ENCODE measurements at regions not wholly inside any gene's neighbourhood (a gene's known extent, or its start where the extent isn't known, plus 50 kb on each side); places are given as distances from the start of the nearest gene placed in this dataset.

GRCh38 chr12:30396576-30396975 is 299.1 kb downstream of the IPO8 start:
- Histone ChIP-seq H3K36me3 (ENCODE audit: control insufficient read depth, insufficient read depth, low read length, severe bottlenecking) (no peaks in the 10 kb centered on the region), H3K9ac (ENCODE audit: low read length) (no peak overlapping the region), H3K9me3 (ENCODE audit: control insufficient read depth, low read length) (peaks cover 51% of the 10 kb centered on the region), H3K4me1 (ENCODE audit: control insufficient read depth, insufficient read depth, low read length) (no peaks in the 10 kb centered on the region), H3K27me3 (replicated peaks; ENCODE audit: control insufficient read depth, insufficient read depth, low read length) (no peaks in the 10 kb centered on the region), H3K4me3 (ENCODE audit: low read length) (no peak overlapping the region)
- no peak for DNase-seq (ENCODE audit: low read depth)

GRCh38 chr12:30395190-30395589 is 300.5 kb downstream of the IPO8 start:
- Histone ChIP-seq H3K9me3 (ENCODE audit: control insufficient read depth, low read length) (peaks cover 57% of the 10 kb centered on the region), H3K4me1 (ENCODE audit: control insufficient read depth, insufficient read depth, low read length) (no peaks in the 10 kb centered on the region), H3K9ac (ENCODE audit: low read length) (no peak overlapping the region), H3K36me3 (ENCODE audit: control insufficient read depth, insufficient read depth, low read length, severe bottlenecking) (no peaks in the 10 kb centered on the region), H3K4me3 (ENCODE audit: low read length) (no peak overlapping the region), H3K27me3 (replicated peaks; ENCODE audit: control insufficient read depth, insufficient read depth, low read length) (no peaks in the 10 kb centered on the region)
- no peak for DNase-seq (ENCODE audit: low read depth)

GRCh38 chr12:30391766-30392366 is 303.8 kb downstream of the IPO8 start:
- no peak for DNase-seq (ENCODE audit: low read depth)
- Histone ChIP-seq H3K36me3 (ENCODE audit: control insufficient read depth, insufficient read depth, low read length, severe bottlenecking) (no peaks in the 10 kb centered on the region), H3K9ac (ENCODE audit: low read length) (no peak overlapping the region), H3K4me3 (ENCODE audit: low read length) (no peak overlapping the region), H3K27me3 (replicated peaks; ENCODE audit: control insufficient read depth, insufficient read depth, low read length) (no peaks in the 10 kb centered on the region), H3K9me3 (ENCODE audit: control insufficient read depth, low read length) (peaks cover 45% of the 10 kb centered on the region), H3K4me1 (ENCODE audit: control insufficient read depth, insufficient read depth, low read length) (no peaks in the 10 kb centered on the region)

- Histone ChIP-seq H3K27me3 (replicated peaks; ENCODE audit: control insufficient read depth, insufficient read depth, low read length) (no peaks in the 10 kb centered on the region), H3K4me3 (ENCODE audit: low read length) (no peak overlapping the region), H3K9me3 (ENCODE audit: control insufficient read depth, low read length) (peaks cover 16% of the 10 kb centered on the region), H3K9ac (ENCODE audit: low read length) (no peak overlapping the region), H3K36me3 (ENCODE audit: control insufficient read depth, insufficient read depth, low read length, severe bottlenecking) (no peaks in the 10 kb centered on the region), H3K4me1 (ENCODE audit: control insufficient read depth, insufficient read depth, low read length) (no peaks in the 10 kb centered on the region)
- no peak for DNase-seq (ENCODE audit: low read depth)
Measured at GRCh38 chr12:30385706-30386105, 310.0 kb downstream of the IPO8 start.

- no peaks in the 10 kb centered on the region for H3K4me1 ChIP-seq (ENCODE audit: control insufficient read depth, insufficient read depth, low read length)
- DNase-seq (ENCODE audit: low read depth): no peak
- H3K27me3 ChIP-seq (replicated peaks; ENCODE audit: control insufficient read depth, insufficient read depth, low read length): no peaks in the 10 kb centered on the region
- no peak overlapping the region for H3K4me3 ChIP-seq (ENCODE audit: low read length)
- H3K9me3 ChIP-seq (ENCODE audit: control insufficient read depth, low read length): peaks cover 11% of the 10 kb centered on the region
- no peaks in the 10 kb centered on the region for H3K36me3 ChIP-seq (ENCODE audit: control insufficient read depth, insufficient read depth, low read length, severe bottlenecking)
- no peak overlapping the region for H3K9ac ChIP-seq (ENCODE audit: low read length)
Measured at GRCh38 chr12:30384976-30385375, 310.7 kb downstream of the IPO8 start.

- peaks cover 19% of the 10 kb centered on the region for H3K9me3 ChIP-seq (ENCODE audit: control insufficient read depth, low read length)
- DNase-seq (ENCODE audit: low read depth): no peak
- no peaks in the 10 kb centered on the region for H3K4me1 ChIP-seq (ENCODE audit: control insufficient read depth, insufficient read depth, low read length)
- H3K9ac ChIP-seq (ENCODE audit: low read length): no peak overlapping the region
- no peak overlapping the region for H3K4me3 ChIP-seq (ENCODE audit: low read length)
- no peaks in the 10 kb centered on the region for H3K27me3 ChIP-seq (replicated peaks; ENCODE audit: control insufficient read depth, insufficient read depth, low read length)
- no peaks in the 10 kb centered on the region for H3K36me3 ChIP-seq (ENCODE audit: control insufficient read depth, insufficient read depth, low read length, severe bottlenecking)
Measured at GRCh38 chr12:30378307-30378706, 317.4 kb downstream of the IPO8 start.

- Histone ChIP-seq H3K9ac (ENCODE audit: low read length) (no peak overlapping the region), H3K9me3 (ENCODE audit: control insufficient read depth, low read length) (peaks cover 14% of the 10 kb centered on the region), H3K4me1 (ENCODE audit: control insufficient read depth, insufficient read depth, low read length) (no peaks in the 10 kb centered on the region), H3K4me3 (ENCODE audit: low read length) (no peak overlapping the region), H3K27me3 (replicated peaks; ENCODE audit: control insufficient read depth, insufficient read depth, low read length) (no peaks in the 10 kb centered on the region), H3K36me3 (ENCODE audit: control insufficient read depth, insufficient read depth, low read length, severe bottlenecking) (no peaks in the 10 kb centered on the region)
- no peak for DNase-seq (ENCODE audit: low read depth)
Measured at GRCh38 chr12:30364822-30365221, 330.8 kb downstream of the IPO8 start.

GRCh38 chr12:30361145-30361544 is 334.5 kb downstream of the IPO8 start:
- peaks cover 7% of the 10 kb centered on the region for H3K4me1 ChIP-seq (ENCODE audit: control insufficient read depth, insufficient read depth, low read length)
- no peak for DNase-seq (ENCODE audit: low read depth)
- H3K4me3 ChIP-seq (ENCODE audit: low read length): no peak overlapping the region
- no peak overlapping the region for H3K9ac ChIP-seq (ENCODE audit: low read length)
- peaks cover 7% of the 10 kb centered on the region for H3K9me3 ChIP-seq (ENCODE audit: control insufficient read depth, low read length)
- H3K27me3 ChIP-seq (replicated peaks; ENCODE audit: control insufficient read depth, insufficient read depth, low read length): no peaks in the 10 kb centered on the region
- no peaks in the 10 kb centered on the region for H3K36me3 ChIP-seq (ENCODE audit: control insufficient read depth, insufficient read depth, low read length, severe bottlenecking)

- Histone ChIP-seq H3K9me3 (ENCODE audit: control insufficient read depth, low read length) (peaks cover 7% of the 10 kb centered on the region), H3K36me3 (ENCODE audit: control insufficient read depth, insufficient read depth, low read length, severe bottlenecking) (no peaks in the 10 kb centered on the region), H3K4me1 (ENCODE audit: control insufficient read depth, insufficient read depth, low read length) (peaks cover 7% of the 10 kb centered on the region), H3K9ac (ENCODE audit: low read length) (no peak overlapping the region), H3K27me3 (replicated peaks; ENCODE audit: control insufficient read depth, insufficient read depth, low read length) (no peaks in the 10 kb centered on the region), H3K4me3 (ENCODE audit: low read length) (no peak overlapping the region)
- DNase-seq (ENCODE audit: low read depth): no peak
Measured at GRCh38 chr12:30358671-30359070, 337.0 kb downstream of the IPO8 start.

GRCh38 chr12:30357766-30358490 is 337.7 kb downstream of the IPO8 start:
- H3K4me3 ChIP-seq (ENCODE audit: low read length): no peak overlapping the region
- DNase-seq (ENCODE audit: low read depth): no peak
- peaks cover 5% of the 10 kb centered on the region for H3K9me3 ChIP-seq (ENCODE audit: control insufficient read depth, low read length)
- H3K4me1 ChIP-seq (ENCODE audit: control insufficient read depth, insufficient read depth, low read length): peaks cover 7% of the 10 kb centered on the region
- no peaks in the 10 kb centered on the region for H3K27me3 ChIP-seq (replicated peaks; ENCODE audit: control insufficient read depth, insufficient read depth, low read length)
- H3K9ac ChIP-seq (ENCODE audit: low read length): no peak overlapping the region
- no peaks in the 10 kb centered on the region for H3K36me3 ChIP-seq (ENCODE audit: control insufficient read depth, insufficient read depth, low read length, severe bottlenecking)

GRCh38 chr12:30345744-30346471 is 349.8 kb downstream of the IPO8 start:
- H3K4me3 ChIP-seq (ENCODE audit: low read length): no peak overlapping the region
- no peaks in the 10 kb centered on the region for H3K27me3 ChIP-seq (replicated peaks; ENCODE audit: control insufficient read depth, insufficient read depth, low read length)
- no peak for DNase-seq (ENCODE audit: low read depth)
- H3K4me1 ChIP-seq (ENCODE audit: control insufficient read depth, insufficient read depth, low read length): no peaks in the 10 kb centered on the region
- H3K9me3 ChIP-seq (ENCODE audit: control insufficient read depth, low read length): peaks cover 14% of the 10 kb centered on the region
- no peaks in the 10 kb centered on the region for H3K36me3 ChIP-seq (ENCODE audit: control insufficient read depth, insufficient read depth, low read length, severe bottlenecking)
- H3K9ac ChIP-seq (ENCODE audit: low read length): no peak overlapping the region
